ENCODE measurements at regions not wholly inside any gene's neighbourhood (a gene's known extent, or its start where the extent isn't known, plus 50 kb on each side); places are given as distances from the start of the nearest gene placed in this dataset.

DNA sequence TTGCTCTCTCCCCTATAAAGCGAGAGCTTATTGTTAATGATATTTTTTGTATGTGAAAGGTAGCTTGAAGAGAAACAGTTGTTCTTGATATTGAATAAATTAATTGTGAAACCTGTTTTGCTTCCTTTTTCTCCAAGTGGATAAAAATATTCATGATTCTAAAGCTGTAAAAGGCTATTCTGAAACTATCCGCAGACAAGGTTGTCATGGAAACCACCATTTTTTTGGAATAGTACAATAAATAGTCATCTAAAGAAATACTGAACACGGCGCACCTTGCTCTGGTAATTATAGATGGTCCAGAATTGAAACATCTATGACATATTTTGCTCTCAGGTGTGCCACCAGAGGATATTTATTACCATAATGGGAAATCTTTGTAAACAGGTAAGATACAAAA is 1103.0 kb upstream of the SLC39A10 start:
- no peak for ATAC-seq
- ChIA-PET CTCF (ENCODE audit: low intra/inter-chr PET ratio, low total read pairs) (no interaction called here), POLR2A (no interaction called here)
- no peak for FAIRE-seq
- Histone ChIP-seq H4K20me1 (ENCODE audit: insufficient read depth, low read length) (no peaks in the 10 kb centered on the region), H3K79me2 (ENCODE audit: insufficient read depth, low read length) (no peaks in the 10 kb centered on the region), H2AFZ (ENCODE audit: low read length) (no peak overlapping the region), H3K9ac (ENCODE audit: insufficient read depth, low read depth, low read length) (no peak overlapping the region), H3K27ac (ENCODE audit: extremely low read length, insufficient read depth, low read length) (no peak overlapping the region), H3K4me3 (replicated peaks in 1 of 3; ENCODE audit: insufficient read depth in 1 of 3, low read depth in 2 of 3, low read length in 3 of 3) (no peak overlapping the region), H3K27me3 (ENCODE audit: control insufficient read depth in 1 of 2, insufficient read depth in 2 of 2, low read length in 2 of 2) (no peaks in the 10 kb centered on the region), H3K9me3 (ENCODE audit: low read length) (no peaks in the 10 kb centered on the region), H3K4me2 (ENCODE audit: low read depth, low read length) (no peak overlapping the region), H3K4me1 (ENCODE audit: insufficient read depth, low read length) (no peaks in the 10 kb centered on the region), H3K36me3 (replicated peaks in 1 of 2; ENCODE audit: control insufficient read depth in 1 of 2, insufficient read depth in 2 of 2, low read length in 2 of 2) (no peaks in the 10 kb centered on the region)
- intact Hi-C loops (cut with micrococcal nuclease; ENCODE audit: unreplicated experiment) = no loop called here
- BruUV-seq (replicated peaks) = no TSS peak
- in situ Hi-C loops (cut with HindIII; ENCODE audit: extremely low pct_ligation_motif_present, low pct_unique_long_range_greater_than_20kb) = loop anchor here (10.0 kb wide), 1 partner anchor 761 kb away; no protein-coding TSS in a partner anchor
- 31% methylated on average over 4 of the region's 4 CpGs for WGBS (ENCODE audit: low lambda C conversion rate)
- DNase-seq (ENCODE audit: low spot score) = no peak
- TF ChIP-seq NFIB (CRISPR knock-in tag; IDR thresholded peaks at IDR 0.05; ENCODE audit: borderline replicate concordance) (no peak), ZKSCAN5 (CRISPR knock-in tag; IDR thresholded peaks at IDR 0.05) (no peak), MXD1 (CRISPR knock-in tag; IDR thresholded peaks at IDR 0.05) (no peak), LCORL (IDR thresholded peaks at IDR 0.05) (no peak), LCORL (CRISPR knock-in tag; IDR thresholded peaks at IDR 0.05) (no peak), NR3C1 (CRISPR knock-in tag; IDR thresholded peaks at IDR 0.05) (no peak), ZNF530 (CRISPR knock-in tag; IDR thresholded peaks at IDR 0.05; ENCODE audit: low read depth) (no peak), ZNF318 (CRISPR knock-in tag; IDR thresholded peaks at IDR 0.05) (no peak), POLR2A (IDR thresholded peaks at IDR 0.05; ENCODE audit: insufficient read depth in 1 of 2, low read depth in 2 of 2, low read length in 2 of 2) (no peak), SOX13 (IDR thresholded peaks at IDR 0.05) (no peak), SOX13 (CRISPR knock-in tag; conservative IDR thresholded peaks at IDR 0.05 in 1 of 2, IDR thresholded peaks at IDR 0.05 in 1 of 2) (no peak), SMARCE1 (IDR thresholded peaks at IDR 0.05; ENCODE audit: borderline replicate concordance) (no peak), PHB2 (IDR thresholded peaks at IDR 0.05; ENCODE audit: partially characterized antibody) (no peak), HDAC1 (CRISPR knock-in tag; IDR thresholded peaks at IDR 0.05) (no peak), ZFP41 (CRISPR knock-in tag; IDR thresholded peaks at IDR 0.05; ENCODE audit: borderline replicate concordance) (no peak), RAD51 (IDR thresholded peaks at IDR 0.05; ENCODE audit: borderline replicate concordance) (no peak), NFIC (IDR thresholded peaks at IDR 0.05; ENCODE audit: low read length) (no peak), SIX4 (CRISPR knock-in tag; IDR thresholded peaks at IDR 0.05) (no peak), SRF (IDR thresholded peaks at IDR 0.05; ENCODE audit: low read depth, low read length) (no peak)
- TF ChIP-seq, protein P1, sequence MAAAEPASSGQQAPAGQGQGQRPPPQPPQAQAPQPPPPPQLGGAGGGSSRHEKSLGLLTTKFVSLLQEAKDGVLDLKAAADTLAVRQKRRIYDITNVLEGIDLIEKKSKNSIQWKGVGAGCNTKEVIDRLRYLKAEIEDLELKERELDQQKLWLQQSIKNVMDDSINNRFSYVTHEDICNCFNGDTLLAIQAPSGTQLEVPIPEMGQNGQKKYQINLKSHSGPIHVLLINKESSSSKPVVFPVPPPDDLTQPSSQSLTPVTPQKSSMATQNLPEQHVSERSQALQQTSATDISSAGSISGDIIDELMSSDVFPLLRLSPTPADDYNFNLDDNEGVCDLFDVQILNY (CRISPR knock-in tag; conservative IDR thresholded peaks at IDR 0.05) = no peak
